ENCODE measurements at regions not wholly inside any gene's neighbourhood (a gene's known extent, or its start where the extent isn't known, plus 50 kb on each side); places are given as distances from the start of the nearest gene placed in this dataset.

GRCh38 chr11:133681901-133682300 is 149.6 kb upstream of the OPCML start:
- TF ChIP-seq ZNF263 (CRISPR knock-in tag; IDR thresholded peaks at IDR 0.05; ENCODE audit: low read depth) (no peak), USF1 (CRISPR knock-in tag; IDR thresholded peaks at IDR 0.05) (no peak), NFYB (CRISPR knock-in tag; conservative IDR thresholded peaks at IDR 0.05; ENCODE audit: low read depth) (no peak), CTCF (IDR thresholded peaks at IDR 0.05) (no peak), ESRRA (CRISPR knock-in tag; IDR thresholded peaks at IDR 0.05; ENCODE audit: borderline replicate concordance) (no peak), USF2 (CRISPR knock-in tag; IDR thresholded peaks at IDR 0.05) (no peak), MYBL2 (CRISPR knock-in tag; IDR thresholded peaks at IDR 0.05) (no peak), ATF3 (CRISPR knock-in tag; conservative IDR thresholded peaks at IDR 0.05) (no peak), EMX1 (CRISPR knock-in tag; IDR thresholded peaks at IDR 0.05) (no peak), E2F4 (CRISPR knock-in tag; IDR thresholded peaks at IDR 0.05; ENCODE audit: borderline replicate concordance, low read depth) (no peak)
